ENCODE measurements at regions not wholly inside any gene's neighbourhood (a gene's known extent, or its start where the extent isn't known, plus 50 kb on each side); places are given as distances from the start of the nearest gene placed in this dataset.

DNA sequence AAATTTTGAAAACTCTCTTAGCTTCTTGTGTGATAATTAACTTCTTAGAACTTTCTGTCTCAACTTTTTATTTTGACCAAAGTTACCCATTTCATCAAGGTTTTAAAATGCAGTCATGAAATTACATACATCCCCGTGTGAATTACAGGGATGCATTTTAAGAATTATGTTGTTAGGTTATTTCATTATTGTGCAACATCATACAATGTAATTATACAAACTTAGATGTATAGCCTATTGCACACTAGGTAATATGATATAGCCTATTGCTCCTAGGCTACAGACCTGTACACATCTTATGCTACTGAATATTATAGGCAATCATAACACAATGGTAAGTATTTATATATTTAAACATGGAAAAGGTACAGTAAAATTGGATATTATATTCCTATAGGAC, 228.1 kb upstream of the C11orf87 start:
- H3K4me3 ChIP-seq (ENCODE audit: low read depth, low read length), result no peak overlapping the region
- DNase-seq (ENCODE audit: low read depth, low spot score), result no peak
- TF ChIP-seq, protein P1, sequence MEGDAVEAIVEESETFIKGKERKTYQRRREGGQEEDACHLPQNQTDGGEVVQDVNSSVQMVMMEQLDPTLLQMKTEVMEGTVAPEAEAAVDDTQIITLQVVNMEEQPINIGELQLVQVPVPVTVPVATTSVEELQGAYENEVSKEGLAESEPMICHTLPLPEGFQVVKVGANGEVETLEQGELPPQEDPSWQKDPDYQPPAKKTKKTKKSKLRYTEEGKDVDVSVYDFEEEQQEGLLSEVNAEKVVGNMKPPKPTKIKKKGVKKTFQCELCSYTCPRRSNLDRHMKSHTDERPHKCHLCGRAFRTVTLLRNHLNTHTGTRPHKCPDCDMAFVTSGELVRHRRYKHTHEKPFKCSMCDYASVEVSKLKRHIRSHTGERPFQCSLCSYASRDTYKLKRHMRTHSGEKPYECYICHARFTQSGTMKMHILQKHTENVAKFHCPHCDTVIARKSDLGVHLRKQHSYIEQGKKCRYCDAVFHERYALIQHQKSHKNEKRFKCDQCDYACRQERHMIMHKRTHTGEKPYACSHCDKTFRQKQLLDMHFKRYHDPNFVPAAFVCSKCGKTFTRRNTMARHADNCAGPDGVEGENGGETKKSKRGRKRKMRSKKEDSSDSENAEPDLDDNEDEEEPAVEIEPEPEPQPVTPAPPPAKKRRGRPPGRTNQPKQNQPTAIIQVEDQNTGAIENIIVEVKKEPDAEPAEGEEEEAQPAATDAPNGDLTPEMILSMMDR (IDR thresholded peaks at IDR 0.05; ENCODE audit: low read depth, low read length), result no peak
- in situ Hi-C loops (cut with HindIII; ENCODE audit: low sequenced_read_pairs), result no loop called here

DNA sequence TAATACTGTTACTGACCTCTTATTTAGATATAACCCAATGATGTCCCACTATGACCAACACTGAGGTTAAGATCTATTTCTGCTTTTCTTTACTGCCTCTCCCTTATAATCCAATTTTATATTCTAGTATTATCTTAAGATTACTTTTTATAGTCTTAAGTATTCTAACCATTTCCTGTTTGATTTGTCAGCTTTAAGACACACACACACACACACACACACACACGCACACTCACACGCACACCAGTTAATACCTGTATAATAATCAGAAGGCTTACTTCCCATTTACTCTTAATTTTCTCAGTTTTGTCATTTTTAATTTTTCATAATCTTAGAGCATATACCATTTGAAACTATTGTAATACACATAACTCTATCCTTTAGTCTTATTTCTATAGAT, 226.0 kb upstream of the C11orf87 start:
- in situ Hi-C loops (cut with HindIII; ENCODE audit: low sequenced_read_pairs), result no loop called here

DNA sequence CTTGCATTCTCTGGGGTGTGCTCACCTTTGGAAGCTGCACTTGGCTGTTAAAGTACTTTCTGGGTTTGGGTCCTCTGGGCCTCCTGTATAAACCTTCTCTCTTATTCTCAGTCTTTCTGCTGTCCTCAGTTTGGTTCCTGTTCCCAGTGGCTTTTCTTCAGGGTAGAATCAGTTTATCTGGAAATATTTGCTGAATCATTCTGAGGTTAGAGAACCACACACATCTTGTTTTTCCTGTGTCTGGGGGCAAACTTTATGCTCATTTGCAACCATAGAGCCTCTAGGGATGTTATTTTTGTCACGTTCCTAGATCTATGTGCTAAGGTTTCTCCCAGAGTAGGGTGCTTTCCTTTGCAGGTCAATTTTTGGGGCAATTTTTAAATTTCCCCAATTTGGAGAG, 224.3 kb upstream of the C11orf87 start:
- in situ Hi-C loops (cut with HindIII; ENCODE audit: low sequenced_read_pairs), result no loop called here
- TF ChIP-seq, protein P1 (IDR thresholded peaks at IDR 0.05; ENCODE audit: low read depth, low read length), result no peak
- peak; percentile 64 for DNase-seq (ENCODE audit: low read depth, low spot score)
- no peak overlapping the region for H3K4me3 ChIP-seq (ENCODE audit: low read depth, low read length)

More for the DNA sequence above, 226.0 kb upstream of the C11orf87 start:
- peak; percentile 10 for DNase-seq (ENCODE audit: low read depth, low spot score)
- H3K4me3 ChIP-seq (ENCODE audit: low read depth, low read length), result no peak overlapping the region
- TF ChIP-seq, protein P1 (IDR thresholded peaks at IDR 0.05; ENCODE audit: low read depth, low read length), result no peak

DNA sequence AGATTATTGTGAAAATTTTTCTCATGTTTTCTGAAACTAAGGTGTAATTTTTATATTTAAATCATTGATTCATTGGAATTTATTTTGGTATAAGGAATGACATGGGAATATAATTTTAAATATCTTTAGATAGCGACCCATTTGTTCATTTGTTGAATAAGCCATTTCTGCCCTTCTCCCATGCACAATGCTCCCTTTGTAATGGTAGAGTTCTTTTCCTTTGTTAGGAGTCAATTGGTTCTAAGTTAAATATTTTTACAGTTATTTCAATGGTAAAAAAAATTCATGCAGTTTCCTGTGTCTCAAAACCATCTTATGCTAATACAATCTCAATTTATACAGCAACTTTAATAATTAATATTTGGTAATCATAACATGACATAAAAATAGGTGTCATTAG, 218.8 kb upstream of the C11orf87 start:
- no peak for DNase-seq (ENCODE audit: low read depth, low spot score)
- no peak overlapping the region for H3K4me3 ChIP-seq (ENCODE audit: low read depth, low read length)
- in situ Hi-C loops (cut with HindIII; ENCODE audit: low sequenced_read_pairs), result no loop called here
- TF ChIP-seq, protein P1 (IDR thresholded peaks at IDR 0.05; ENCODE audit: low read depth, low read length), result no peak

DNA sequence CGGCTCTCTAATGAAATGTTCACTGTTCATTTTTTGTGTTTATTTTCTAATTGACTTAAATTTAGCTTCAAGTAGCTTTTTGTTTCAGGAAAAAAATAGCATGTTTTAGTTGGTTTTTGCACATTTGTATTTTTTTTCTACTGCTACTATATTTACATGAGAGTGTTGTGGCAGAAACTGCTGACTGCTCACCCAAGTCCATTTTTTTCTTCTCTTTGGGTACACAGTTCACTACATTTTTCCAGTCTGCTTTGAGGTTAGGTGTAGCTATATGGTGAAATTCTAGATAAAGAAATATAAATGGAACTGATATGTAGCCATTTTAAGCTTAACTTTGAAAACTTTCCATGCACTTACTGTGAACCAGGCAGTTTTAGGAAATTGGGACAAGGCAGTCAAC, 216.7 kb upstream of the C11orf87 start:
- in situ Hi-C loops (cut with HindIII; ENCODE audit: low sequenced_read_pairs), result no loop called here
- no peak overlapping the region for H3K4me3 ChIP-seq (ENCODE audit: low read depth, low read length)
- TF ChIP-seq, protein P1 (IDR thresholded peaks at IDR 0.05; ENCODE audit: low read depth, low read length), result no peak
- DNase-seq (ENCODE audit: low read depth, low spot score), result no peak

DNA sequence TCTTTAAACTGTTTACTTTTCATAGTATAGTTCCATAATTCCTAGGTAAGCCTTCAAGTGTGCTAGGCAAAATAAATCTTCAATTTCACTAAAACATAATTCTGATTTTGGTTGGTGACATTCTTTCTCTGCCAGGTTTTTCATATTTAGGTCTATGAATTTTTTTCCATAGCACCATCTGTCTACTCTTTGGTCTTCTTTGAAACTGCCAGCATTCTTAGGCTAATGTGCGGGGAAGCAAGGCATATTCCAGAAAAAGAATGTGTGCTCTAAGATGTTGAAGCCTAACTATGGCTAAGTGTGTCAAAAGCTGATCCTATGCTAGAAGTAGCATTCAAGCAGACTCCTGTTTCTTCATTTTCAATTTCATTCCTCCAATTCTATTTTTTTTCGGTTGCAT, 213.9 kb upstream of the C11orf87 start:
- no peak overlapping the region for H3K4me3 ChIP-seq (ENCODE audit: low read depth, low read length)
- TF ChIP-seq, protein P1 (IDR thresholded peaks at IDR 0.05; ENCODE audit: low read depth, low read length), result no peak
- in situ Hi-C loops (cut with HindIII; ENCODE audit: low sequenced_read_pairs), result no loop called here
- DNase-seq (ENCODE audit: low read depth, low spot score), result no peak

DNA sequence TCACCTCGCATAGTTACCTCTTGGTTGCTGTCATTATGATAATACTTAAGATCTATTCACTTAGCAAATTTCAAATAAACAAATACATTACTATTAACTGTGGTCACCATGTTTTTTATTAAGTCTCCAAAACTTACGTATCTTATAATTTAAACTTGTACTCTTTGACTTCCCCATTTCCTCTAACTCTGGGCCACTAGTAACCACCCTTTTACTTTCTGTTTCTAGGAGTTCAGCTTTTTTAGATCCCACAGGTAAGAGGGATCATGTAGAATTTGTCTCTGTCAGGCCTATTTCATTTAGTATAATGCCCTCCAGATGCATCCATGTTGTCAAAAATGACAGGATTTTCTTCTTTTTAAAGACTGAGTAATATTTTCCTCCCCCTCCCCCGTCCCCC, 212.4 kb upstream of the C11orf87 start:
- TF ChIP-seq, protein P1 (IDR thresholded peaks at IDR 0.05; ENCODE audit: low read depth, low read length), result no peak
- in situ Hi-C loops (cut with HindIII; ENCODE audit: low sequenced_read_pairs), result no loop called here
- H3K4me3 ChIP-seq (ENCODE audit: low read depth, low read length), result no peak overlapping the region
- no peak for DNase-seq (ENCODE audit: low read depth, low spot score)
